Keratinocyte (primary cell): ENCODE measurements at regions not wholly inside any gene's neighbourhood (a gene's known extent, or its start where the extent isn't known, plus 50 kb on each side); places are given as distances from the start of the nearest gene placed in this dataset.

Experiments used
- DNase-seq: peaks from one replicate; pipeline ENCODE4 v3.0.0-alpha.2; 2011; ENCODE audit warnings: low read depth, missing footprints, low spot score
- FAIRE-seq: peaks from 2 replicates; lab custom pipeline; 2011; peaks lifted over from hg19 to GRCh38; lab: Jason Lieb, UNC
- H2AFZ ChIP-seq: 2 replicates; pipeline ENCODE4 v1.6.0; 2012; ENCODE audit warnings: low read length, control low read depth, inconsistent platforms; ENCODE audit not compliant: control insufficient read depth
- H3K27ac ChIP-seq: 2 replicates; pipeline ENCODE4 v1.5.1; 2011; ENCODE audit warnings: low read length; ENCODE audit not compliant: control insufficient read depth, insufficient read depth
- H3K27me3 ChIP-seq: 3 replicates; pipeline ENCODE4 v1.6.0; 2011; ENCODE audit warnings: low read length; ENCODE audit not compliant: control insufficient read depth, insufficient read depth; ENCODE audit errors: extremely low read depth
- H3K36me3 ChIP-seq, 2 experiments: 2 replicates in 1 of 2; 3 replicates in 1 of 2; pipeline ENCODE4 v1.5.1; 2011; ENCODE audit warnings: low read length in 2 of 2, mild to moderate bottlenecking in 1 of 2; ENCODE audit not compliant: control insufficient read depth in 2 of 2, insufficient read depth in 2 of 2; ENCODE audit errors: extremely low read depth in 1 of 2
- H3K4me1 ChIP-seq: 3 replicates; pipeline ENCODE4 v1.5.1; 2011; ENCODE audit warnings: low read length; ENCODE audit not compliant: control insufficient read depth, insufficient read depth; ENCODE audit errors: extremely low read depth
- H3K4me2 ChIP-seq: 3 replicates; pipeline ENCODE4 v1.6.0; 2011; ENCODE audit warnings: low read depth, low read length; ENCODE audit not compliant: control insufficient read depth, insufficient read depth; ENCODE audit errors: extremely low read depth
- H3K4me3 ChIP-seq, 3 experiments: fragments of 200-600 bp in 1 of 3; sonication (generic) in 1 of 3; 2 replicates in 2 of 3; 3 replicates in 1 of 3; pipeline ENCODE4 v1.5.1; 2011 to 2016; ENCODE audit warnings: low read length in 3 of 3, mild to moderate bottlenecking in 3 of 3, control low read depth in 2 of 3, inconsistent platforms in 1 of 3, low read depth in 1 of 3, mixed read lengths in 1 of 3, mixed run types in 1 of 3, moderate library complexity in 1 of 3; ENCODE audit not compliant: control insufficient read depth in 2 of 3, insufficient read depth in 2 of 3; ENCODE audit errors: extremely low read depth in 1 of 3
- H3K79me2 ChIP-seq: 2 replicates; pipeline ENCODE4 v1.6.0; 2012; ENCODE audit warnings: low read length; ENCODE audit not compliant: control insufficient read depth, insufficient read depth
- H3K9ac ChIP-seq: 3 replicates; pipeline ENCODE4 v1.6.0; 2011; ENCODE audit warnings: low read length; ENCODE audit not compliant: control insufficient read depth, insufficient read depth; ENCODE audit errors: extremely low read depth
- H3K9me1 ChIP-seq: 3 replicates; pipeline ENCODE4 v1.6.0; 2011; ENCODE audit warnings: low read length; ENCODE audit not compliant: control insufficient read depth, insufficient read depth; ENCODE audit errors: extremely low read depth
- H3K9me3 ChIP-seq: 2 replicates; pipeline ENCODE4 v1.5.1; 2012; ENCODE audit warnings: low read depth, low read length; ENCODE audit not compliant: control insufficient read depth
- H4K20me1 ChIP-seq: 3 replicates; pipeline ENCODE4 v1.6.0; 2011; ENCODE audit warnings: low read length; ENCODE audit not compliant: control insufficient read depth, insufficient read depth; ENCODE audit errors: extremely low read depth
- EZH2 ChIP-seq: IDR thresholded peaks from one replicate; pipeline ENCODE4 v1.6.1; 2012; ENCODE audit warnings: inconsistent platforms, mild to moderate bottlenecking, low read length, moderate library complexity
- dilution Hi-C: fragments of 300-500 bp; cut with MboI; formaldehyde crosslinking; loops from one replicate; pipeline ENCODE4 v1.7.0; 2020; ENCODE audit warnings: low sequenced_read_pairs; ENCODE audit not compliant: extremely low pct_ligation_motif_present
- TF ChIP-seq, protein P1 (sequence below), 3 experiments: IDR thresholded peaks in 1 of 3; conservative IDR thresholded peaks in 1 of 3; optimal IDR thresholded peaks in 1 of 3; 2 replicates in 2 of 3; 3 replicates in 1 of 3; pipeline versions ENCODE3 to v1.5.1; 2011; ENCODE audit warnings: low read length in 3 of 3, mild to moderate bottlenecking in 3 of 3, moderate library complexity in 2 of 3, control low read depth in 1 of 3, inconsistent platforms in 1 of 3; ENCODE audit not compliant: insufficient read depth in 2 of 3; ENCODE audit errors: extremely low read depth in 1 of 3

DNA sequence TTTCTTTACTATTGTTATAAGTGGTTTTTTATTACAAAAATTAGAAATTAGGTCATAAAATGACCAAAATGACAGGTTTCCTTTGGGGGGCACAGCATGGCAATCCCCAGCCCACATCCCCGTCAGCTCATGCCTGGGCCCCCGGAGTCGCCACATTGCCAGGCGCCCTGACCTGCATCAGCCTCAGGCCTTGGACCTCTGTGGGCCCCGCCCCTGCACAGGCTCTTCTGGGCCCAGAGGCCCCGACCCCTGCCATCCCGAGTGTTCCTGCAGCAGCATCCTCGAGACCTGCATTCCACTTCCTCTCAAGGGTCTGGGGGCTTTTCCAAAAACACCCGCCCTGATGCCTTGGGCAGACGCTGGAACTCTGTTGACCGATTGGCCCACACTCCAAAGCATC, 391.1 kb upstream of the MGMT start:
- peaks cover 2% of the 10 kb centered on the region for H3K9me3 ChIP-seq
- no peaks in the 10 kb centered on the region for H4K20me1 ChIP-seq
- no peak overlapping the region for H3K9ac ChIP-seq
- no peak for DNase-seq
- no peak overlapping the region for H3K4me3 ChIP-seq
- TF ChIP-seq EZH2, result no peak
- TF ChIP-seq, protein P1, sequence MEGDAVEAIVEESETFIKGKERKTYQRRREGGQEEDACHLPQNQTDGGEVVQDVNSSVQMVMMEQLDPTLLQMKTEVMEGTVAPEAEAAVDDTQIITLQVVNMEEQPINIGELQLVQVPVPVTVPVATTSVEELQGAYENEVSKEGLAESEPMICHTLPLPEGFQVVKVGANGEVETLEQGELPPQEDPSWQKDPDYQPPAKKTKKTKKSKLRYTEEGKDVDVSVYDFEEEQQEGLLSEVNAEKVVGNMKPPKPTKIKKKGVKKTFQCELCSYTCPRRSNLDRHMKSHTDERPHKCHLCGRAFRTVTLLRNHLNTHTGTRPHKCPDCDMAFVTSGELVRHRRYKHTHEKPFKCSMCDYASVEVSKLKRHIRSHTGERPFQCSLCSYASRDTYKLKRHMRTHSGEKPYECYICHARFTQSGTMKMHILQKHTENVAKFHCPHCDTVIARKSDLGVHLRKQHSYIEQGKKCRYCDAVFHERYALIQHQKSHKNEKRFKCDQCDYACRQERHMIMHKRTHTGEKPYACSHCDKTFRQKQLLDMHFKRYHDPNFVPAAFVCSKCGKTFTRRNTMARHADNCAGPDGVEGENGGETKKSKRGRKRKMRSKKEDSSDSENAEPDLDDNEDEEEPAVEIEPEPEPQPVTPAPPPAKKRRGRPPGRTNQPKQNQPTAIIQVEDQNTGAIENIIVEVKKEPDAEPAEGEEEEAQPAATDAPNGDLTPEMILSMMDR (optimal IDR thresholded peaks at IDR 0.05 in 1 of 3, IDR thresholded peaks at IDR 0.05 in 1 of 3, conservative IDR thresholded peaks at IDR 0.05 in 1 of 3; ENCODE audit: extremely low read depth in 1 of 3, insufficient read depth in 2 of 3, low read length in 3 of 3), result no peak
- H3K36me3 ChIP-seq, result no peaks in the 10 kb centered on the region
- H3K4me1 ChIP-seq, result no peaks in the 10 kb centered on the region
- no peaks in the 10 kb centered on the region for H3K79me2 ChIP-seq
- no peak overlapping the region for H2AFZ ChIP-seq
- no peak for FAIRE-seq
- no peaks in the 10 kb centered on the region for H3K9me1 ChIP-seq
- no peak overlapping the region for H3K27ac ChIP-seq
- H3K4me2 ChIP-seq, result no peak overlapping the region
- H3K27me3 ChIP-seq, result no peaks in the 10 kb centered on the region
- dilution Hi-C loops, result no loop called here

DNA sequence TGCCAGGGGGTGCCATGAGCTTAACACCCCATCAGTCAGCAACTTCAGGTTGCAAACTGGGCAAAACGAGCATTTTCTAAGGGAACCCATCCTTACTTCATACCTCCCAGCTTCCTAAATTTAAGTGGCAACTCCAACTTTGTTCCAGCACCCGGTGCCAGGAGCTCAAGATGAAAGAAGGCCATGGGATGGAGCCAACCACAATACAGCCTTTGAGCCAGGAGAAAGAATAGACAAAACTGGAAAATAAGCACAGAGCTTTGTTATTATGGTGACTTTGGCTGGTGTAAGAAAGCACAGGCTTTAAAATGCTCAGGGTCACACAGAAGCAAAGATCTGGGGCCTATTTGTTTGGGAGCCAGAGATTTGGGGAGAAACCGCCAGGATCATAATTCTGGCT, 388.7 kb upstream of the MGMT start:
- Histone ChIP-seq H4K20me1 (no peaks in the 10 kb centered on the region), H3K9me1 (no peaks in the 10 kb centered on the region), H3K36me3 (no peaks in the 10 kb centered on the region), H3K79me2 (no peaks in the 10 kb centered on the region), H3K9ac (no peak overlapping the region), H2AFZ (no peak overlapping the region), H3K4me3 (no peak overlapping the region), H3K9me3 (peaks cover 2% of the 10 kb centered on the region), H3K27ac (no peak overlapping the region), H3K4me2 (no peak overlapping the region), H3K4me1 (no peaks in the 10 kb centered on the region), H3K27me3 (no peaks in the 10 kb centered on the region)
- DNase-seq (no peak), FAIRE-seq (no peak)
- dilution Hi-C loops, result no loop called here
- TF ChIP-seq EZH2, result no peak
- TF ChIP-seq, protein P1 (optimal IDR thresholded peaks at IDR 0.05 in 1 of 3, IDR thresholded peaks at IDR 0.05 in 1 of 3, conservative IDR thresholded peaks at IDR 0.05 in 1 of 3; ENCODE audit: extremely low read depth in 1 of 3, insufficient read depth in 2 of 3, low read length in 3 of 3), result no peak
